Ascending aorta (tissue), 2 donors: ENCODE measurements at regions not wholly inside any gene's neighbourhood (a gene's known extent, or its start where the extent isn't known, plus 50 kb on each side); places are given as distances from the start of the nearest gene placed in this dataset.

Experiments
- DNase-seq, 2 donors: peaks; one replicate each; pipeline ENCODE4 v3.0.0-alpha.2; 2019; ENCODE audit warnings: low spot score in 2 of 2
- H3K27ac ChIP-seq, 2 donors: fragments of 200-600 bp; sonication (generic); one replicate each; pipeline ENCODE4 v1.5.1; 2016 to 2017; ENCODE audit warnings: mild to moderate bottlenecking in 1 of 2
- H3K27me3 ChIP-seq: fragments of 200-600 bp; sonication (generic); one replicate; pipeline ENCODE4 v1.5.1; 2017
- H3K36me3 ChIP-seq, 2 donors: fragments of 200-600 bp; sonication (generic); one replicate each; pipeline ENCODE4 v1.5.1; 2016
- H3K4me1 ChIP-seq, 2 donors: fragments of 200-600 bp; sonication (generic); one replicate each; pipeline ENCODE4 v1.5.1; 2016 to 2017; ENCODE audit warnings: mild to moderate bottlenecking in 1 of 2
- H3K4me3 ChIP-seq, 2 donors: fragments of 200-600 bp; sonication (generic); one replicate each; pipeline ENCODE4 v1.5.1; 2016 to 2017; ENCODE audit warnings: mild to moderate bottlenecking in 1 of 2
- H3K9me3 ChIP-seq, 2 donors: fragments of 200-600 bp; sonication (generic); one replicate each; pipeline ENCODE4 v1.5.1; 2016
- CTCF ChIP-seq, 3 experiments: fragments of 200-600 bp in 2 of 3; fragments of 450-650 bp in 1 of 3; sonication (generic) in 2 of 3; IDR thresholded peaks; one replicate each; pipeline ENCODE4 v1.5.1; 2016 to 2019; ENCODE audit warnings: antibody characterized with exemption in 3 of 3, mild to moderate bottlenecking in 1 of 3, moderate library complexity in 1 of 3
- intact Hi-C: fragments of 100-400 bp; cut with DNase I; formaldehyde crosslinking; loops from one replicate; pipeline ENCODE4 v1.15.1; 2023

GRCh38 chr1:228897901-228898300 is 162.6 kb downstream of the RHOU start:
- H3K27ac ChIP-seq: no peak overlapping the region
- H3K4me3 ChIP-seq: no peak overlapping the region
- no peak for DNase-seq
- TF ChIP-seq CTCF (IDR thresholded peaks at IDR 0.05): no peak
- intact Hi-C loops: no loop called here
- no peaks in the 10 kb centered on the region for H3K27me3 ChIP-seq
- H3K4me1 ChIP-seq: peaks cover 0 to 5% of the 10 kb centered on the region in 2 donors
- no peaks in the 10 kb centered on the region for H3K36me3 ChIP-seq
- H3K9me3 ChIP-seq: no peaks in the 10 kb centered on the region

GRCh38 chr1:228898582-228898992 is 163.3 kb downstream of the RHOU start:
- Histone ChIP-seq H3K27me3 (no peaks in the 10 kb centered on the region), H3K4me3 (no peak overlapping the region), H3K36me3 (no peaks in the 10 kb centered on the region), H3K9me3 (peaks cover 4% of the 10 kb centered on the region in 2 donors), H3K27ac (no peak overlapping the region), H3K4me1 (peaks cover 0 to 8% of the 10 kb centered on the region in 2 donors)
- no peak for TF ChIP-seq CTCF (IDR thresholded peaks at IDR 0.05)
- no peak for DNase-seq
- intact Hi-C loops: no loop called here

GRCh38 chr1:228899421-228899956 is 164.2 kb downstream of the RHOU start:
- Histone ChIP-seq H3K9me3 (peaks cover 11 to 13% of the 10 kb centered on the region in 2 donors), H3K36me3 (no peaks in the 10 kb centered on the region), H3K4me3 (no peak overlapping the region), H3K4me1 (peaks cover 0 to 10% of the 10 kb centered on the region in 2 donors), H3K27ac (no peak overlapping the region), H3K27me3 (no peaks in the 10 kb centered on the region)
- TF ChIP-seq CTCF (IDR thresholded peaks at IDR 0.05): no peak
- no peak for DNase-seq
- intact Hi-C loops: no loop called here

- intact Hi-C loops: loop anchor here (5.0 to 10.0 kb wide), 7 partner anchors 38 to 327 kb away; partner anchors contain the start of gene RHOU
- no peak for DNase-seq
- H3K4me3 ChIP-seq: no peak overlapping the region
- H3K36me3 ChIP-seq: no peaks in the 10 kb centered on the region
- no peak for TF ChIP-seq CTCF (IDR thresholded peaks at IDR 0.05)
- H3K27me3 ChIP-seq: no peaks in the 10 kb centered on the region
- H3K27ac ChIP-seq: peak overlapping the region in 1 of 2 donors; percentile 29
- peaks cover 0 to 10% of the 10 kb centered on the region in 2 donors for H3K4me1 ChIP-seq
- H3K9me3 ChIP-seq: peaks cover 11 to 17% of the 10 kb centered on the region in 2 donors
Observed at GRCh38 chr1:228900099-228900885, 165.0 kb downstream of the RHOU start.

GRCh38 chr1:228900886-228901392 is 165.7 kb downstream of the RHOU start:
- DNase-seq: no peak
- peaks cover 0 to 10% of the 10 kb centered on the region in 2 donors for H3K4me1 ChIP-seq
- H3K27ac ChIP-seq: peak overlapping the region in 1 of 2 donors; percentile 29
- H3K4me3 ChIP-seq: no peak overlapping the region
- H3K27me3 ChIP-seq: no peaks in the 10 kb centered on the region
- TF ChIP-seq CTCF (IDR thresholded peaks at IDR 0.05): no peak
- intact Hi-C loops: loop anchor here (5.0 to 10.0 kb wide), 7 partner anchors 39 to 326 kb away; partner anchors contain the start of gene RHOU
- H3K36me3 ChIP-seq: no peaks in the 10 kb centered on the region
- H3K9me3 ChIP-seq: peaks cover 11 to 17% of the 10 kb centered on the region in 2 donors
